Keratinocyte (primary cell): ENCODE measurements at regions not wholly inside any gene's neighbourhood (a gene's known extent, or its start where the extent isn't known, plus 50 kb on each side); places are given as distances from the start of the nearest gene placed in this dataset.

ENCODE experiments used
- DNase-seq: peaks from one replicate; pipeline ENCODE4 v3.0.0-alpha.2; 2011; ENCODE audit warnings: low read depth, missing footprints, low spot score
- FAIRE-seq: peaks from 2 replicates; lab custom pipeline; 2011; peaks lifted over from hg19 to GRCh38; lab: Jason Lieb, UNC
- H2AFZ ChIP-seq: 2 replicates; pipeline ENCODE4 v1.6.0; 2012; ENCODE audit warnings: low read length, control low read depth, inconsistent platforms; ENCODE audit not compliant: control insufficient read depth
- H3K27ac ChIP-seq: 2 replicates; pipeline ENCODE4 v1.5.1; 2011; ENCODE audit warnings: low read length; ENCODE audit not compliant: control insufficient read depth, insufficient read depth
- H3K27me3 ChIP-seq: 3 replicates; pipeline ENCODE4 v1.6.0; 2011; ENCODE audit warnings: low read length; ENCODE audit not compliant: control insufficient read depth, insufficient read depth; ENCODE audit errors: extremely low read depth
- H3K36me3 ChIP-seq, 2 experiments: 2 replicates in 1 of 2; 3 replicates in 1 of 2; pipeline ENCODE4 v1.5.1; 2011; ENCODE audit warnings: low read length in 2 of 2, mild to moderate bottlenecking in 1 of 2; ENCODE audit not compliant: control insufficient read depth in 2 of 2, insufficient read depth in 2 of 2; ENCODE audit errors: extremely low read depth in 1 of 2
- H3K4me1 ChIP-seq: 3 replicates; pipeline ENCODE4 v1.5.1; 2011; ENCODE audit warnings: low read length; ENCODE audit not compliant: control insufficient read depth, insufficient read depth; ENCODE audit errors: extremely low read depth
- H3K4me2 ChIP-seq: 3 replicates; pipeline ENCODE4 v1.6.0; 2011; ENCODE audit warnings: low read depth, low read length; ENCODE audit not compliant: control insufficient read depth, insufficient read depth; ENCODE audit errors: extremely low read depth
- H3K4me3 ChIP-seq, 3 experiments: fragments of 200-600 bp in 1 of 3; sonication (generic) in 1 of 3; 2 replicates in 2 of 3; 3 replicates in 1 of 3; pipeline ENCODE4 v1.5.1; 2011 to 2016; ENCODE audit warnings: low read length in 3 of 3, mild to moderate bottlenecking in 3 of 3, control low read depth in 2 of 3, inconsistent platforms in 1 of 3, low read depth in 1 of 3, mixed read lengths in 1 of 3, mixed run types in 1 of 3, moderate library complexity in 1 of 3; ENCODE audit not compliant: control insufficient read depth in 2 of 3, insufficient read depth in 2 of 3; ENCODE audit errors: extremely low read depth in 1 of 3
- H3K79me2 ChIP-seq: 2 replicates; pipeline ENCODE4 v1.6.0; 2012; ENCODE audit warnings: low read length; ENCODE audit not compliant: control insufficient read depth, insufficient read depth
- H3K9ac ChIP-seq: 3 replicates; pipeline ENCODE4 v1.6.0; 2011; ENCODE audit warnings: low read length; ENCODE audit not compliant: control insufficient read depth, insufficient read depth; ENCODE audit errors: extremely low read depth
- H3K9me1 ChIP-seq: 3 replicates; pipeline ENCODE4 v1.6.0; 2011; ENCODE audit warnings: low read length; ENCODE audit not compliant: control insufficient read depth, insufficient read depth; ENCODE audit errors: extremely low read depth
- H3K9me3 ChIP-seq: 2 replicates; pipeline ENCODE4 v1.5.1; 2012; ENCODE audit warnings: low read depth, low read length; ENCODE audit not compliant: control insufficient read depth
- H4K20me1 ChIP-seq: 3 replicates; pipeline ENCODE4 v1.6.0; 2011; ENCODE audit warnings: low read length; ENCODE audit not compliant: control insufficient read depth, insufficient read depth; ENCODE audit errors: extremely low read depth
- CTCF ChIP-seq, 3 experiments: IDR thresholded peaks in 1 of 3; conservative IDR thresholded peaks in 1 of 3; optimal IDR thresholded peaks in 1 of 3; 2 replicates in 2 of 3; 3 replicates in 1 of 3; pipeline versions ENCODE3 to v1.5.1; 2011; ENCODE audit warnings: low read length in 3 of 3, mild to moderate bottlenecking in 3 of 3, moderate library complexity in 2 of 3, control low read depth in 1 of 3, inconsistent platforms in 1 of 3; ENCODE audit not compliant: insufficient read depth in 2 of 3; ENCODE audit errors: extremely low read depth in 1 of 3
- EZH2 ChIP-seq: IDR thresholded peaks from one replicate; pipeline ENCODE4 v1.6.1; 2012; ENCODE audit warnings: inconsistent platforms, mild to moderate bottlenecking, low read length, moderate library complexity
- dilution Hi-C: fragments of 300-500 bp; cut with MboI; formaldehyde crosslinking; loops from one replicate; pipeline ENCODE4 v1.7.0; 2020; ENCODE audit warnings: low sequenced_read_pairs; ENCODE audit not compliant: extremely low pct_ligation_motif_present

- no peak for TF ChIP-seq CTCF (optimal IDR thresholded peaks at IDR 0.05 in 1 of 3, IDR thresholded peaks at IDR 0.05 in 1 of 3, conservative IDR thresholded peaks at IDR 0.05 in 1 of 3; ENCODE audit: extremely low read depth in 1 of 3, insufficient read depth in 2 of 3, low read length in 3 of 3)
- TF ChIP-seq EZH2, result no peak
- no peaks in the 10 kb centered on the region for H3K79me2 ChIP-seq
- H3K27ac ChIP-seq, result no peak overlapping the region
- no peaks in the 10 kb centered on the region for H4K20me1 ChIP-seq
- H3K4me3 ChIP-seq, result no peak overlapping the region
- H3K4me1 ChIP-seq, result no peaks in the 10 kb centered on the region
- H3K4me2 ChIP-seq, result no peak overlapping the region
- dilution Hi-C loops, result no loop called here
- H3K9me1 ChIP-seq, result no peaks in the 10 kb centered on the region
- H3K9me3 ChIP-seq, result no peaks in the 10 kb centered on the region
- no peak for FAIRE-seq
- no peaks in the 10 kb centered on the region for H3K36me3 ChIP-seq
- peaks cover 6% of the 10 kb centered on the region for H3K27me3 ChIP-seq
- H2AFZ ChIP-seq, result no peak overlapping the region
- peak; percentile 66 for DNase-seq
- H3K9ac ChIP-seq, result no peak overlapping the region
Observed at GRCh38 chr15:31586841-31587240, 260.2 kb downstream of the KLF13 start.

GRCh38 chr15:31587583-31587982 is 260.9 kb downstream of the KLF13 start:
- no peak overlapping the region for H2AFZ ChIP-seq
- no peaks in the 10 kb centered on the region for H3K4me1 ChIP-seq
- dilution Hi-C loops, result no loop called here
- no peak overlapping the region for H3K27ac ChIP-seq
- FAIRE-seq (no peak), DNase-seq (no peak)
- no peak overlapping the region for H3K4me3 ChIP-seq
- H3K36me3 ChIP-seq, result no peaks in the 10 kb centered on the region
- H3K9me1 ChIP-seq, result no peaks in the 10 kb centered on the region
- no peaks in the 10 kb centered on the region for H4K20me1 ChIP-seq
- no peak overlapping the region for H3K4me2 ChIP-seq
- H3K79me2 ChIP-seq, result no peaks in the 10 kb centered on the region
- peaks cover 6% of the 10 kb centered on the region for H3K27me3 ChIP-seq
- no peaks in the 10 kb centered on the region for H3K9me3 ChIP-seq
- no peak overlapping the region for H3K9ac ChIP-seq
- TF ChIP-seq CTCF (optimal IDR thresholded peaks at IDR 0.05 in 1 of 3, IDR thresholded peaks at IDR 0.05 in 1 of 3, conservative IDR thresholded peaks at IDR 0.05 in 1 of 3; ENCODE audit: extremely low read depth in 1 of 3, insufficient read depth in 2 of 3, low read length in 3 of 3) (no peak), EZH2 (no peak)
